ENCODE measurements at regions not wholly inside any gene's neighbourhood (a gene's known extent, or its start where the extent isn't known, plus 50 kb on each side); places are given as distances from the start of the nearest gene placed in this dataset.

DNA sequence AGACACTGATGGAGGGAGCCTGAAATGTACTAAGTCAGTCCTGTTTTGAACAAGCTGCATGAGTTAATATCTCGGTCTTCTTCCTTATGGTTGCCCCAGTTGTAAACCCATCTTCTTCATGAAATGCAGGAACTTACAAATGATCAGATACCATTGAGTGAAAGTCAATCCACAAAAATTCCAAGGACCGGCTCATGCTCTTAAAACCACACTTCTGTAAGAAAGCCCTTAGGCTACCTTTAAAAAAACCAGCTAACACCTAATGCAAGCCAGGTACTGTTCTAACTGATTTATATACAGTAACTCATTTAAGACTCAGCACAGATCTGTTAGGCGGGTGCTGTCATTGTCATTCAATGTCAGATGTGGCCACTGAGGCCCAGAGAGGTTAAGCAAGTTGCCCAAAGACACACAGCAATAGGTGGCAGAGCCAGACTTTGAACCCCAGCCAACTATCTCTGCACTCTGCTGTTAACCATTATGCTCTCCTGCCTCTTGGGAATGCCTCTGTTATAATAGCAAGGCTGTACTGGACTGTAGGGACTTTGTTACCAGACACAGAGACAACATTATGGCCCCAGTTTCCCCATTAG is 93.4 kb downstream of the C16orf95 start:
- 24% methylated on average over 3 of the region's 3 CpGs for WGBS (ENCODE audit: insufficient coverage, insufficient replicate concordance, low lambda C conversion rate, missing lambda C conversion rate)
- ChIA-PET CTCF (no interaction called here), RAD21 (ENCODE audit: unreplicated experiment) (interaction anchor here (0.6 kb wide), 1 partner anchor 14 kb away, joined by 3 read pairs; no protein-coding TSS in a partner anchor), SMC1A (ENCODE audit: uncharacterized antibody, unreplicated experiment) (no interaction called here), POLR2A (no interaction called here)
- in situ Hi-C loops (cut with MboI) (no loop called here), intact Hi-C loops (cut with micrococcal nuclease; ENCODE audit: unreplicated experiment) (no loop called here)
- no peak for FAIRE-seq
- Histone ChIP-seq H3K27ac (ENCODE audit: control insufficient read depth, insufficient read depth) (no peak overlapping the region), H3K27me3 (replicated peaks in 1 of 2; ENCODE audit: control insufficient read depth in 2 of 2, insufficient read depth in 2 of 2, low read length in 1 of 2) (no peaks in the 10 kb centered on the region), H3K36me3 (ENCODE audit: control insufficient read depth in 2 of 2, insufficient read depth in 2 of 2, low read length in 1 of 2) (no peaks in the 10 kb centered on the region), H3K79me2 (ENCODE audit: control insufficient read depth, insufficient read depth, low read length) (no peaks in the 10 kb centered on the region), H2AFZ (ENCODE audit: control insufficient read depth, low read depth, low read length) (no peak overlapping the region), H3K4me2 (ENCODE audit: control insufficient read depth, insufficient read depth) (no peak overlapping the region), H3K9ac (ENCODE audit: control insufficient read depth, insufficient read depth, low read length) (no peak overlapping the region), H3K9me3 (replicated peaks; ENCODE audit: control insufficient read depth, insufficient read depth, low read length) (no peaks in the 10 kb centered on the region), H3K4me3 (no peak overlapping the region), H3K4me1 (ENCODE audit: control insufficient read depth, insufficient read depth, low read length) (no peaks in the 10 kb centered on the region), H4K20me1 (ENCODE audit: control insufficient read depth, insufficient read depth) (no peaks in the 10 kb centered on the region; the same call in 1 of the 2 replicates)
- no peak for ATAC-seq
- DNase-seq (ENCODE audit: low read depth, low spot score): no peak
- BruUV-seq (replicated peaks): no TSS peak
- TF ChIP-seq, protein P1, sequence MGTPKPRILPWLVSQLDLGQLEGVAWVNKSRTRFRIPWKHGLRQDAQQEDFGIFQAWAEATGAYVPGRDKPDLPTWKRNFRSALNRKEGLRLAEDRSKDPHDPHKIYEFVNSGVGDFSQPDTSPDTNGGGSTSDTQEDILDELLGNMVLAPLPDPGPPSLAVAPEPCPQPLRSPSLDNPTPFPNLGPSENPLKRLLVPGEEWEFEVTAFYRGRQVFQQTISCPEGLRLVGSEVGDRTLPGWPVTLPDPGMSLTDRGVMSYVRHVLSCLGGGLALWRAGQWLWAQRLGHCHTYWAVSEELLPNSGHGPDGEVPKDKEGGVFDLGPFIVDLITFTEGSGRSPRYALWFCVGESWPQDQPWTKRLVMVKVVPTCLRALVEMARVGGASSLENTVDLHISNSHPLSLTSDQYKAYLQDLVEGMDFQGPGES (IDR thresholded peaks at IDR 0.05): no peak
- TF ChIP-seq SIX5 (IDR thresholded peaks at IDR 0.05; ENCODE audit: low read depth, low read length, severe bottlenecking) (no peak), HDAC6 (IDR thresholded peaks at IDR 0.05; ENCODE audit: unreplicated experiment) (no peak), CHD1 (IDR thresholded peaks at IDR 0.05; ENCODE audit: low read depth, low read length) (no peak), TCF12 (IDR thresholded peaks at IDR 0.05; ENCODE audit: low read depth, low read length) (no peak), IRF4 (IDR thresholded peaks at IDR 0.05; ENCODE audit: low read depth, low read length) (no peak), IKZF2 (IDR thresholded peaks at IDR 0.05) (no peak)
- TF ChIP-seq, protein P2, sequence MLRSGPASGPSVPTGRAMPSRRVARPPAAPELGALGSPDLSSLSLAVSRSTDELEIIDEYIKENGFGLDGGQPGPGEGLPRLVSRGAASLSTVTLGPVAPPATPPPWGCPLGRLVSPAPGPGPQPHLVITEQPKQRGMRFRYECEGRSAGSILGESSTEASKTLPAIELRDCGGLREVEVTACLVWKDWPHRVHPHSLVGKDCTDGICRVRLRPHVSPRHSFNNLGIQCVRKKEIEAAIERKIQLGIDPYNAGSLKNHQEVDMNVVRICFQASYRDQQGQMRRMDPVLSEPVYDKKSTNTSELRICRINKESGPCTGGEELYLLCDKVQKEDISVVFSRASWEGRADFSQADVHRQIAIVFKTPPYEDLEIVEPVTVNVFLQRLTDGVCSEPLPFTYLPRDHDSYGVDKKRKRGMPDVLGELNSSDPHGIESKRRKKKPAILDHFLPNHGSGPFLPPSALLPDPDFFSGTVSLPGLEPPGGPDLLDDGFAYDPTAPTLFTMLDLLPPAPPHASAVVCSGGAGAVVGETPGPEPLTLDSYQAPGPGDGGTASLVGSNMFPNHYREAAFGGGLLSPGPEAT (IDR thresholded peaks at IDR 0.05; ENCODE audit: low read depth): no peak
- TF ChIP-seq, protein P3, sequence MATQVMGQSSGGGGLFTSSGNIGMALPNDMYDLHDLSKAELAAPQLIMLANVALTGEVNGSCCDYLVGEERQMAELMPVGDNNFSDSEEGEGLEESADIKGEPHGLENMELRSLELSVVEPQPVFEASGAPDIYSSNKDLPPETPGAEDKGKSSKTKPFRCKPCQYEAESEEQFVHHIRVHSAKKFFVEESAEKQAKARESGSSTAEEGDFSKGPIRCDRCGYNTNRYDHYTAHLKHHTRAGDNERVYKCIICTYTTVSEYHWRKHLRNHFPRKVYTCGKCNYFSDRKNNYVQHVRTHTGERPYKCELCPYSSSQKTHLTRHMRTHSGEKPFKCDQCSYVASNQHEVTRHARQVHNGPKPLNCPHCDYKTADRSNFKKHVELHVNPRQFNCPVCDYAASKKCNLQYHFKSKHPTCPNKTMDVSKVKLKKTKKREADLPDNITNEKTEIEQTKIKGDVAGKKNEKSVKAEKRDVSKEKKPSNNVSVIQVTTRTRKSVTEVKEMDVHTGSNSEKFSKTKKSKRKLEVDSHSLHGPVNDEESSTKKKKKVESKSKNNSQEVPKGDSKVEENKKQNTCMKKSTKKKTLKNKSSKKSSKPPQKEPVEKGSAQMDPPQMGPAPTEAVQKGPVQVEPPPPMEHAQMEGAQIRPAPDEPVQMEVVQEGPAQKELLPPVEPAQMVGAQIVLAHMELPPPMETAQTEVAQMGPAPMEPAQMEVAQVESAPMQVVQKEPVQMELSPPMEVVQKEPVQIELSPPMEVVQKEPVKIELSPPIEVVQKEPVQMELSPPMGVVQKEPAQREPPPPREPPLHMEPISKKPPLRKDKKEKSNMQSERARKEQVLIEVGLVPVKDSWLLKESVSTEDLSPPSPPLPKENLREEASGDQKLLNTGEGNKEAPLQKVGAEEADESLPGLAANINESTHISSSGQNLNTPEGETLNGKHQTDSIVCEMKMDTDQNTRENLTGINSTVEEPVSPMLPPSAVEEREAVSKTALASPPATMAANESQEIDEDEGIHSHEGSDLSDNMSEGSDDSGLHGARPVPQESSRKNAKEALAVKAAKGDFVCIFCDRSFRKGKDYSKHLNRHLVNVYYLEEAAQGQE (IDR thresholded peaks at IDR 0.05; ENCODE audit: low read depth, low read length): no peak
- TF ChIP-seq, protein P4, sequence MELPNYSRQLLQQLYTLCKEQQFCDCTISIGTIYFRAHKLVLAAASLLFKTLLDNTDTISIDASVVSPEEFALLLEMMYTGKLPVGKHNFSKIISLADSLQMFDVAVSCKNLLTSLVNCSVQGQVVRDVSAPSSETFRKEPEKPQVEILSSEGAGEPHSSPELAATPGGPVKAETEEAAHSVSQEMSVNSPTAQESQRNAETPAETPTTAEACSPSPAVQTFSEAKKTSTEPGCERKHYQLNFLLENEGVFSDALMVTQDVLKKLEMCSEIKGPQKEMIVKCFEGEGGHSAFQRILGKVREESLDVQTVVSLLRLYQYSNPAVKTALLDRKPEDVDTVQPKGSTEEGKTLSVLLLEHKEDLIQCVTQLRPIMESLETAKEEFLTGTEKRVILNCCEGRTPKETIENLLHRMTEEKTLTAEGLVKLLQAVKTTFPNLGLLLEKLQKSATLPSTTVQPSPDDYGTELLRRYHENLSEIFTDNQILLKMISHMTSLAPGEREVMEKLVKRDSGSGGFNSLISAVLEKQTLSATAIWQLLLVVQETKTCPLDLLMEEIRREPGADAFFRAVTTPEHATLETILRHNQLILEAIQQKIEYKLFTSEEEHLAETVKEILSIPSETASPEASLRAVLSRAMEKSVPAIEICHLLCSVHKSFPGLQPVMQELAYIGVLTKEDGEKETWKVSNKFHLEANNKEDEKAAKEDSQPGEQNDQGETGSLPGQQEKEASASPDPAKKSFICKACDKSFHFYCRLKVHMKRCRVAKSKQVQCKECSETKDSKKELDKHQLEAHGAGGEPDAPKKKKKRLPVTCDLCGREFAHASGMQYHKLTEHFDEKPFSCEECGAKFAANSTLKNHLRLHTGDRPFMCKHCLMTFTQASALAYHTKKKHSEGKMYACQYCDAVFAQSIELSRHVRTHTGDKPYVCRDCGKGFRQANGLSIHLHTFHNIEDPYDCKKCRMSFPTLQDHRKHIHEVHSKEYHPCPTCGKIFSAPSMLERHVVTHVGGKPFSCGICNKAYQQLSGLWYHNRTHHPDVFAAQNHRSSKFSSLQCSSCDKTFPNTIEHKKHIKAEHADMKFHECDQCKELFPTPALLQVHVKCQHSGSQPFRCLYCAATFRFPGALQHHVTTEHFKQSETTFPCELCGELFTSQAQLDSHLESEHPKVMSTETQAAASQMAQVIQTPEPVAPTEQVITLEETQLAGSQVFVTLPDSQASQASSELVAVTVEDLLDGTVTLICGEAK (IDR thresholded peaks at IDR 0.05; ENCODE audit: borderline replicate concordance): no peak
